ENCODE measurements at regions not wholly inside any gene's neighbourhood (a gene's known extent, or its start where the extent isn't known, plus 50 kb on each side); places are given as distances from the start of the nearest gene placed in this dataset.

- no peaks in the 10 kb centered on the region for H3K4me1 Mint-ChIP-seq
- intact Hi-C loops (cut with micrococcal nuclease), result no loop called here
- peaks cover 14 to 30% (median 28%) of the 10 kb centered on the region in 7 donors for H3K9me3 Mint-ChIP-seq
Observed at GRCh38 chr14:101357038-101357437, 204.3 kb upstream of the DIO3 start.

GRCh38 chr14:101357559-101358319 is 203.6 kb upstream of the DIO3 start:
- no peaks in the 10 kb centered on the region for H3K36me3 Mint-ChIP-seq
- no peak overlapping the region for H3K4me3 Mint-ChIP-seq
- 94% methylated on average over 9 of the region's 10 CpGs for WGBS (ENCODE audit: insufficient coverage)
- peaks cover 0 to 9% (median 2%) of the 10 kb centered on the region in 3 donors for H3K27me3 Mint-ChIP-seq (ENCODE audit: low read depth in 3 of 3)
- no peaks in the 10 kb centered on the region for H3K36me3 ChIP-seq (replicated peaks in 1 of 2; ENCODE audit: control insufficient read depth in 1 of 2, insufficient read depth in 2 of 2, low read length in 2 of 2)
- H3K4me3 ChIP-seq (replicated peaks in 1 of 3; ENCODE audit: low read depth in 2 of 3, low read length in 3 of 3), result no peak overlapping the region
- no peak for TF ChIP-seq CTCF (IDR thresholded peaks at IDR 0.05)
- intact Hi-C loops (cut with micrococcal nuclease), result no loop called here
- H3K9ac ChIP-seq (ENCODE audit: insufficient read depth, low read length, poor library complexity, severe bottlenecking), result no peak overlapping the region
- H3K27ac ChIP-seq (ENCODE audit: low read depth in 1 of 2, low read length in 2 of 2), result no peak overlapping the region
- DNase-seq, result no peak
- no peaks in the 10 kb centered on the region for H3K79me2 ChIP-seq (ENCODE audit: insufficient read depth, low read length)
- no peak overlapping the region for H2AFZ ChIP-seq (ENCODE audit: insufficient read depth, low read depth, low read length, poor library complexity, severe bottlenecking)
- no peaks in the 10 kb centered on the region for H3K27me3 ChIP-seq (ENCODE audit: control insufficient read depth in 2 of 2, insufficient read depth in 2 of 2, low read length in 2 of 2)
- peaks cover 13 to 30% (median 27%) of the 10 kb centered on the region in 7 donors for H3K9me3 Mint-ChIP-seq
- H3K9me3 ChIP-seq (replicated peaks in 1 of 2; ENCODE audit: control insufficient read depth in 1 of 2, insufficient read depth in 1 of 2, low read length in 2 of 2), result peaks cover 7 to 32% of the 10 kb centered on the region in 2 donors
- H3K27ac Mint-ChIP-seq, result no peak overlapping the region
- H3K4me1 Mint-ChIP-seq, result no peaks in the 10 kb centered on the region
- H3K4me2 ChIP-seq (replicated peaks; ENCODE audit: extremely low read depth, low read length, poor library complexity, severe bottlenecking), result no peak overlapping the region
- H3K4me1 ChIP-seq (ENCODE audit: control insufficient read depth in 1 of 2, insufficient read depth in 2 of 2, low read length in 2 of 2), result no peaks in the 10 kb centered on the region
- H4K20me1 ChIP-seq (ENCODE audit: insufficient read depth, low read length), result no peaks in the 10 kb centered on the region

More at GRCh38 chr14:101357038-101357437, 204.3 kb upstream of the DIO3 start:
- no peak overlapping the region for H2AFZ ChIP-seq (ENCODE audit: insufficient read depth, low read depth, low read length, poor library complexity, severe bottlenecking)
- H3K9me3 ChIP-seq (replicated peaks in 1 of 2; ENCODE audit: control insufficient read depth in 1 of 2, insufficient read depth in 1 of 2, low read length in 2 of 2), result peaks cover 7 to 32% of the 10 kb centered on the region in 2 donors
- TF ChIP-seq CTCF (IDR thresholded peaks at IDR 0.05), result no peak
- no peak for DNase-seq
- no peak overlapping the region for H3K27ac ChIP-seq (ENCODE audit: low read depth in 1 of 2, low read length in 2 of 2)
- H3K27ac Mint-ChIP-seq, result no peak overlapping the region
- no peaks in the 10 kb centered on the region for H4K20me1 ChIP-seq (ENCODE audit: insufficient read depth, low read length)
- no peak overlapping the region for H3K4me2 ChIP-seq (replicated peaks; ENCODE audit: extremely low read depth, low read length, poor library complexity, severe bottlenecking)
- H3K79me2 ChIP-seq (ENCODE audit: insufficient read depth, low read length), result no peaks in the 10 kb centered on the region
- no peaks in the 10 kb centered on the region for H3K27me3 ChIP-seq (ENCODE audit: control insufficient read depth in 2 of 2, insufficient read depth in 2 of 2, low read length in 2 of 2)
- no peak overlapping the region for H3K4me3 Mint-ChIP-seq
- no peaks in the 10 kb centered on the region for H3K4me1 ChIP-seq (ENCODE audit: control insufficient read depth in 1 of 2, insufficient read depth in 2 of 2, low read length in 2 of 2)
- H3K4me3 ChIP-seq (replicated peaks in 1 of 3; ENCODE audit: low read depth in 2 of 3, low read length in 3 of 3), result no peak overlapping the region
- peaks cover 2 to 9% (median 2%) of the 10 kb centered on the region in 3 donors for H3K27me3 Mint-ChIP-seq (ENCODE audit: low read depth in 3 of 3)
- H3K36me3 Mint-ChIP-seq, result no peaks in the 10 kb centered on the region
- H3K9ac ChIP-seq (ENCODE audit: insufficient read depth, low read length, poor library complexity, severe bottlenecking), result no peak overlapping the region
- WGBS (ENCODE audit: insufficient coverage), result 91% methylated on average over 4 of the region's 12 CpGs
- H3K36me3 ChIP-seq (replicated peaks in 1 of 2; ENCODE audit: control insufficient read depth in 1 of 2, insufficient read depth in 2 of 2, low read length in 2 of 2), result no peaks in the 10 kb centered on the region

All from CD14-positive monocyte (primary cell).